ENCODE measurements at regions not wholly inside any gene's neighbourhood (a gene's known extent, or its start where the extent isn't known, plus 50 kb on each side); places are given as distances from the start of the nearest gene placed in this dataset.

DNA sequence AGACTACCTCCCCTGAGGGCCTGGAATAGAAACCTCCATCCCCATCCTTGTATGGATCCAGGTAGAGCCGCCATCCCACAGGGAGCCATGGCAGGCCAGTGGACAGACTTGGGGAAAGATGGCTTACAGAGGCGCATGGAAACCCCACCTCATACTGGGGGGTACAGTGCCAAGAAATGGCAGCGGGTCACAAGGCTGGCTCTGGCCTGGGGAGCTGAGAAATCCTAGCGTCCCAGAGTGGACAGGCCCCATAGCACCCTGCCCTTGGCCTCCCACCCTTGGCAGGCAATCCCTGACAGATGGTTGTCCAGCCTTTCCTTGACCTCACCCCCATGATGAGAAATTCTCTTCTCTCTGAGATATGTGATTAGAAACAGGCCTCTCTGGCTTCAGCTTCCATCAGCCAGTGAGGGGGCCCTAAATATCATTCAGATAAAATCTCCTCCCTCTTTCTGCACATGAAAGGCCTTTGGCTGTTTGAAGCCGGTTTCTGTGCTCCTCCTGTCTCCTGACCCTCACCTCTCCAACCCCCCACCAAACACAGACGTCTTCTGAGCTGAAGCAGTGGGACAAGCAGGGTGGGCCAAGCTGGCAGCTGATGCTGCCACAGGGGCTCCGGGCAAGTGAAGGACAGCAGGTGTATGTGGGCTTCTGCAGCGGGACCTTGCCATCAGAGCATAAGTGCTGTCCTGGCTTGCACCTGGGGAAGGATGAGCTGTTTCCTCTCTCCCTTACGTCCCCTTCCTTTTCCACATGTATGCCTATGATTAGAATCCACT is 204.4 kb upstream of the MAMLD1 start:
- TF ChIP-seq, protein P1, sequence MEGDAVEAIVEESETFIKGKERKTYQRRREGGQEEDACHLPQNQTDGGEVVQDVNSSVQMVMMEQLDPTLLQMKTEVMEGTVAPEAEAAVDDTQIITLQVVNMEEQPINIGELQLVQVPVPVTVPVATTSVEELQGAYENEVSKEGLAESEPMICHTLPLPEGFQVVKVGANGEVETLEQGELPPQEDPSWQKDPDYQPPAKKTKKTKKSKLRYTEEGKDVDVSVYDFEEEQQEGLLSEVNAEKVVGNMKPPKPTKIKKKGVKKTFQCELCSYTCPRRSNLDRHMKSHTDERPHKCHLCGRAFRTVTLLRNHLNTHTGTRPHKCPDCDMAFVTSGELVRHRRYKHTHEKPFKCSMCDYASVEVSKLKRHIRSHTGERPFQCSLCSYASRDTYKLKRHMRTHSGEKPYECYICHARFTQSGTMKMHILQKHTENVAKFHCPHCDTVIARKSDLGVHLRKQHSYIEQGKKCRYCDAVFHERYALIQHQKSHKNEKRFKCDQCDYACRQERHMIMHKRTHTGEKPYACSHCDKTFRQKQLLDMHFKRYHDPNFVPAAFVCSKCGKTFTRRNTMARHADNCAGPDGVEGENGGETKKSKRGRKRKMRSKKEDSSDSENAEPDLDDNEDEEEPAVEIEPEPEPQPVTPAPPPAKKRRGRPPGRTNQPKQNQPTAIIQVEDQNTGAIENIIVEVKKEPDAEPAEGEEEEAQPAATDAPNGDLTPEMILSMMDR (IDR thresholded peaks at IDR 0.05; ENCODE audit: low read depth, low read length, missing control alignments): no peak
- no peak for DNase-seq
- in situ Hi-C loops (cut with HindIII; ENCODE audit: low pct_ligation_motif_present, low sequenced_read_pairs): no loop called here
- no peak overlapping the region for H3K27ac ChIP-seq
- H3K4me3 ChIP-seq (ENCODE audit: low read depth, low read length): no peak overlapping the region
- H3K27me3 ChIP-seq (replicated peaks): no peaks in the 10 kb centered on the region
- no peaks in the 10 kb centered on the region for H3K36me3 ChIP-seq (replicated peaks)

DNA sequence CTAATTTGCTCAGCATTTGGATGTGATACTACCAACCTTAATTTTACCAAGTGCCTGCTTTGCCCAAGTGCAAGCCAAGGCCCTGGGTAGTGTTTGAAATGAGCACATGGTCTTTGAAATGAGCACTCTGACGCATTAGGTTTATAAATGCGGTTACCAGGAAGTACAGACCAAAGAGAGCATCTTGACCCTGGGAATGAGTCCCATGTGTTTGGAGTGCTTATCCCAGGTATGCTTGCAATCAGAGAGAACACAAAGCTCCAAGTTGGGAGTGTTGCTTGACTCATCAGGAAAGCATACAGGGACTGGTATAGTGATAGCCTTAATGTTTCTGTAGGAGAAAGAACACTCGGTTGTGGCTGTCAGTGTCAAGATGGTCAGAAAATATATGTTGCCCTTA is 203.6 kb upstream of the MAMLD1 start:
- Histone ChIP-seq H3K4me3 (ENCODE audit: low read depth, low read length) (no peak overlapping the region), H3K36me3 (replicated peaks) (no peaks in the 10 kb centered on the region), H3K27me3 (replicated peaks) (no peaks in the 10 kb centered on the region), H3K27ac (no peak overlapping the region)
- DNase-seq: no peak
- in situ Hi-C loops (cut with HindIII; ENCODE audit: low pct_ligation_motif_present, low sequenced_read_pairs): no loop called here
- TF ChIP-seq, protein P1 (IDR thresholded peaks at IDR 0.05; ENCODE audit: low read depth, low read length, missing control alignments): no peak

DNA sequence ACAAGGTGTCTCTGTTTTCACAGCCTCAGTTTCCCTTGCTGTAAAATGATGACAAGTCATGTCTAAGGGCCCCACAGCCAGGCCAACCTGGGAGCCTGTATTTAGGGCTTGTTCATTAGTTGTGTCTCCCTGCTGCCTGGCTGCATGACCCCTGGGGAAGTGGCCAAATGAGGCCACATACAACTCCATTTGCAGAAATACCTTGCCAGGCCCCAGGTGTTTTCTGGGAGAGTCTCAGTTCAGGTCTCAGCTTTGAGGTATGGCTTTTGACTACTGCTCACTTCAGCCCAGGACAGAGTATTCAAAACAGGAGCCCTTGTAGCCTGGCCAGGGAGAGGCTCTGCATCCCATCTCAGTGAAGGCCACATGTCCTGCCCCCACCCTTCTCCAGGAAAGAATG is 202.5 kb upstream of the MAMLD1 start:
- no peaks in the 10 kb centered on the region for H3K27me3 ChIP-seq (replicated peaks)
- in situ Hi-C loops (cut with HindIII; ENCODE audit: low pct_ligation_motif_present, low sequenced_read_pairs): no loop called here
- DNase-seq: no peak
- H3K36me3 ChIP-seq (replicated peaks): no peaks in the 10 kb centered on the region
- no peak overlapping the region for H3K4me3 ChIP-seq (ENCODE audit: low read depth, low read length)
- TF ChIP-seq, protein P1 (IDR thresholded peaks at IDR 0.05; ENCODE audit: low read depth, low read length, missing control alignments): no peak
- no peak overlapping the region for H3K27ac ChIP-seq

DNA sequence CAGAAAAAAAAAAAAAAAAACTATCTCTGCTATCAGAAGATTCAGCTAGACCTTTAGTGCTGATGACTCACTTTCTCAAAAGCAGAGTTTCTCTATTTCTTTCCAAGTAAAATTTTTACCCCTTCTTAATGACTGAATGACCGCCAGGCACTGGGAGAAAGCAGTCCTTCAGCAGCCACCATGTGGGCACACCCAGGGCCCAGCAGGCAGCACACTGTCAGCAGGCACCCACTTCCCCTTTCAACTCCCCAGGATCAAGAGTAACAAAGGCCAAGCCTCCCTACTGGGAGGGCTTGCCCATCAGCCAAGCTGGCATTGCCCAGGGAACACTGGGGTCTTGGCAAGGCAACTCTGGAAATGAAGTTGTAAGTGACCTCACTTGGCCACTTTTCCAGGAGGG is 201.9 kb upstream of the MAMLD1 start:
- Histone ChIP-seq H3K4me3 (ENCODE audit: low read depth, low read length) (no peak overlapping the region), H3K27ac (no peak overlapping the region), H3K36me3 (replicated peaks) (no peaks in the 10 kb centered on the region), H3K27me3 (replicated peaks) (no peaks in the 10 kb centered on the region)
- in situ Hi-C loops (cut with HindIII; ENCODE audit: low pct_ligation_motif_present, low sequenced_read_pairs): no loop called here
- TF ChIP-seq, protein P1 (IDR thresholded peaks at IDR 0.05; ENCODE audit: low read depth, low read length, missing control alignments): no peak
- DNase-seq: no peak

DNA sequence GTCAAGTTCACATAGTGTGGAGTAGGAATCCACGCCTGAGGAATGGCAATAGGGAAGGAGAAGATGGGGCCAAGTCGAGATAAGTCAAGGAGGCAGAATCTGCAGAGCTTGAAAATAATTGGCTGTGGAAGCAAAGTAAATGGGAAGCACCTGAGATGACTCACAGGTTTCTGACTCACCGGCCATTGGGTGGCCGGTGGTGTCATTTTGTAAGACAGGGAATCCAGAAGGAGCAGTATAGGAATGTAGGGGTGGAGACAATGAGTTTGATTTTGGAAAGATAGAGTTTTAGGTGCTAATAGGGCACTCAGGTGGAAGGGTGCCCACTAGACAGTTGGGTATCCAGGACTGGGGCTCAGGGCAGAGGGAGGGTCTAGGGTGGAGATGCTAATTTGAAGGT is 201.0 kb upstream of the MAMLD1 start:
- H3K4me3 ChIP-seq (ENCODE audit: low read depth, low read length): no peak overlapping the region
- H3K27me3 ChIP-seq (replicated peaks): no peaks in the 10 kb centered on the region
- TF ChIP-seq, protein P1 (IDR thresholded peaks at IDR 0.05; ENCODE audit: low read depth, low read length, missing control alignments): no peak
- H3K36me3 ChIP-seq (replicated peaks): no peaks in the 10 kb centered on the region
- H3K27ac ChIP-seq: no peak overlapping the region
- in situ Hi-C loops (cut with HindIII; ENCODE audit: low pct_ligation_motif_present, low sequenced_read_pairs): no loop called here
- DNase-seq: no peak

Data from brain microvascular endothelial cell (primary cell).